ENCODE measurements at regions not wholly inside any gene's neighbourhood (a gene's known extent, or its start where the extent isn't known, plus 50 kb on each side); places are given as distances from the start of the nearest gene placed in this dataset.
"Not testable (repeated sequence)": the region's sequence is repeated elsewhere in the genome, so short reads cannot be mapped to it uniquely, and the experiment has no call there.

DNA sequence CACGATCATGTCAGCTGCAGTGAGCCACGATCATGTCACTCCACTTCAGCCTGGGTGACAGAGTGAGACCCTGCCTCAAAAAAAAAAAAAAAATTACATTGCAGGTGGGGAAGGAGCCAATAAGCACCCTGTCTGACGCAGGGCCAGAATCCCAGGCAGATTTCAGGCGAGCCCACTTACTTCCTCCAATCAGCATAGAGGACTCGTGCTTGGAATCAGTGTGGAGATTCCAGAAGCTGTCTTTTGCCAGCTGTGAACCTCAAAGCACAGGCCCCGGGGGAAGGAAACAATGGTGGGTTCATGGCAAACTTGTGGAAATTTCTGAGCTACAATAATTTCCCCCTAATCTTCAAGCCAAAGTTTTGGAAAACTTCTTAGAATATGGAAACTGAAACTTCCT is 178.2 kb upstream of the ZNF644 start:
- Histone ChIP-seq H3K27ac (no peak overlapping the region), H3K4me1 (no peaks in the 10 kb centered on the region), H3K4me3 (no peak overlapping the region), H3K27me3 (peaks cover 0 to 8% (median 0%) of the 10 kb centered on the region in 9 donors), H3K9me3 (no peaks in the 10 kb centered on the region), H3K36me3 (no peaks in the 10 kb centered on the region)
- 63 to 71% (median 69%) methylated on average over 6 of the region's 6 CpGs for WGBS, 4 donors
- ATAC-seq (no peak), DNase-seq (no peak)
- intact Hi-C loops (cut with DNase I): no loop called here
- TF ChIP-seq POLR2A (IDR thresholded peaks at IDR 0.05): no peak
- TF ChIP-seq, protein P1, sequence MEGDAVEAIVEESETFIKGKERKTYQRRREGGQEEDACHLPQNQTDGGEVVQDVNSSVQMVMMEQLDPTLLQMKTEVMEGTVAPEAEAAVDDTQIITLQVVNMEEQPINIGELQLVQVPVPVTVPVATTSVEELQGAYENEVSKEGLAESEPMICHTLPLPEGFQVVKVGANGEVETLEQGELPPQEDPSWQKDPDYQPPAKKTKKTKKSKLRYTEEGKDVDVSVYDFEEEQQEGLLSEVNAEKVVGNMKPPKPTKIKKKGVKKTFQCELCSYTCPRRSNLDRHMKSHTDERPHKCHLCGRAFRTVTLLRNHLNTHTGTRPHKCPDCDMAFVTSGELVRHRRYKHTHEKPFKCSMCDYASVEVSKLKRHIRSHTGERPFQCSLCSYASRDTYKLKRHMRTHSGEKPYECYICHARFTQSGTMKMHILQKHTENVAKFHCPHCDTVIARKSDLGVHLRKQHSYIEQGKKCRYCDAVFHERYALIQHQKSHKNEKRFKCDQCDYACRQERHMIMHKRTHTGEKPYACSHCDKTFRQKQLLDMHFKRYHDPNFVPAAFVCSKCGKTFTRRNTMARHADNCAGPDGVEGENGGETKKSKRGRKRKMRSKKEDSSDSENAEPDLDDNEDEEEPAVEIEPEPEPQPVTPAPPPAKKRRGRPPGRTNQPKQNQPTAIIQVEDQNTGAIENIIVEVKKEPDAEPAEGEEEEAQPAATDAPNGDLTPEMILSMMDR (IDR thresholded peaks at IDR 0.05): no peak

DNA sequence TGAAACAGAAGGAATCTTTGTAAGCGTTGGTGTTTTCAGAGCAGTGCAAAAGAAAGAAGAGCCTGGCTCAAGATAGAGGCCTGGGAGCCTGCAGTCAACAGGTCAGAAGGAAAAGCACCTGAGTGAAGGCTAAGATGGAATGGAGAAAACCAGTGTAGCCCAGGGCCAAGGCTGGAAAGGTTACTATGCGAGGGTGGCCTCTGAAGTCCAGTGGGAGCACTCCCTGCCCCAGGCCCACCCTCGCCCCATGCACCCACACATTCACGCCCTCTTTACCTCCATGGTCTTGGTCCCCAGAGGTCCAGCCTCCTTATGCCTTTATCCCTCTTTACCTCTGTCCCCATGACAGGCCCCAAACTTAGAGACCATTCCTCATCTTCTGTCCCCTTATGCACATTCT is 169.2 kb upstream of the ZNF644 start:
- H3K9me3 ChIP-seq: no peaks in the 10 kb centered on the region
- H3K36me3 ChIP-seq: no peaks in the 10 kb centered on the region
- 86 to 91% (median 89%) methylated on average over 4 of the region's 4 CpGs for WGBS, 4 donors
- H3K4me3 ChIP-seq: no peak overlapping the region
- TF ChIP-seq, protein P1 (IDR thresholded peaks at IDR 0.05): no peak
- no peak for TF ChIP-seq POLR2A (IDR thresholded peaks at IDR 0.05)
- ATAC-seq (no peak), DNase-seq (no peak)
- peaks cover 0 to 7% (median 0%) of the 10 kb centered on the region in 9 donors for H3K27me3 ChIP-seq
- H3K27ac ChIP-seq: no peak overlapping the region
- intact Hi-C loops (cut with DNase I): no loop called here
- H3K4me1 ChIP-seq: no peaks in the 10 kb centered on the region

DNA sequence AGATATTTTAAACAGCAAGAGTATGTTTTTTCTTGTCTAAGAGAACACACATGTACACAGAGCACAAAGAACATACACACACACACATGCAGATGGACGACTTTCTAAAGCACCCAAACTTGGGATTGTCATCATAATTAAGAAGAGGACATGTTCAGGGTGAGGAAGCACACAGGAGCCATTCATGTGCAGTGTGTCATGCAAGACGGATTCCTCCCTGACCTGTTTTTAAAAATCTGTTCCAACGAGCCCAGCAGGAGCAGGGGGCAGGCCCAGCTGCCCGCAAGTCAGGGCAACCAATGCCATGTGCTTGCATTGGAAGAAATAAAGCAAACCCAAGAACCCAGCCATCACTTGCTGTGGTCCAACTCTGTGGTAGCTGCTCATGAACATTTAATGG is 167.3 kb upstream of the ZNF644 start:
- H3K27me3 ChIP-seq: peaks cover 0 to 7% (median 0%) of the 10 kb centered on the region in 9 donors
- WGBS, 4 donors: 54 to 63% (median 57%) methylated on average over 4 of the region's 4 CpGs
- peaks cover 0 to 3% (median 0%) of the 10 kb centered on the region in 12 donors for H3K9me3 ChIP-seq
- TF ChIP-seq, protein P1 (IDR thresholded peaks at IDR 0.05): no peak
- no peak for TF ChIP-seq POLR2A (IDR thresholded peaks at IDR 0.05)
- H3K27ac ChIP-seq: no peak overlapping the region
- no peak for ATAC-seq
- H3K36me3 ChIP-seq: no peaks in the 10 kb centered on the region
- no peaks in the 10 kb centered on the region for H3K4me1 ChIP-seq
- no peak for DNase-seq
- no peak overlapping the region for H3K4me3 ChIP-seq
- intact Hi-C loops (cut with DNase I): no loop called here

DNA sequence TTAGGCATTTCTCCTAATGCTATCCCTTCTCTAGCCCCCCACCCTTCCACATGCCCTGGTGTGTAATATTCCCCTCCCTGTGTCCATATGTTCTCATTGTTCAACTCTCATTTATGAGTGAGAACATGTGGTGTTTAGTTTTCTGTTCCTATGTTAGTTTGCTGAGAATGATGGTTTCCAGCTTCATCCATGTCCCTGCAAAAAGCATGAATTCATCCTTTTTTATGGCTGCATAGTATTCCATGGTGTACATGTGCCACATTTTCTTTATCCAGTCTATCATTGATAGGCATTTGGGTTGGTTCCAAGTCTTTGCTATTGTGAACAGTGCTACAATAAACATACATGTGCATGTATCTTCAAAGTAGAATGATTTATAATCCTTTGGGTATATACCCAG is 161.0 kb upstream of the ZNF644 start:
- H3K4me1 ChIP-seq; H3K4me3 ChIP-seq; H3K9me3 ChIP-seq; DNase-seq; intact Hi-C loops (cut with DNase I); H3K36me3 ChIP-seq; ATAC-seq; H3K27ac ChIP-seq; H3K27me3 ChIP-seq: not testable (repeated sequence)

DNA sequence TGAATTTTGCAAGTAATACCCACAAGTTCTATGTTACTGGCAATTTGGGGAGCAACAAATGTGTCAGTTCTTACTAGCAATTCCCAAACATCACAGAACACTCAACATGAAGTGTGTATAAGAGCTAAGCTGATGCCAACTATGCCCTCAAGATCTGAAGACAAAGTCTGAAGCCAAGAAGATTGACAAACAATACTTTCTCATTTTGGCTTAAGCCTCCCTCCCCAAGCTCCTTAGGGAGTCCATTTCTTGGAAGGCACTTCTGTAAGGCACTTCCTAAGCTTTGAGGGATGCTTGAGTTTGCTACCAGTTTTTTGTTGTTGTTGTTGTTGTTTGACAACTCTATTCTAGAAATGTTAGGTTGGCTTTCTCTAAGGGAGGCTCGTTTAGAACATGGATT is 154.4 kb upstream of the ZNF644 start:
- DNase-seq (no peak), ATAC-seq (no peak)
- Histone ChIP-seq H3K27ac (no peak overlapping the region), H3K4me1 (peaks cover 0 to 12% (median 0%) of the 10 kb centered on the region in 12 donors), H3K9me3 (no peaks in the 10 kb centered on the region), H3K36me3 (no peaks in the 10 kb centered on the region), H3K4me3 (no peak overlapping the region), H3K27me3 (peaks cover 0 to 22% (median 0%) of the 10 kb centered on the region in 9 donors)
- intact Hi-C loops (cut with DNase I): no loop called here
- 50 to 69% (median 60%) methylated on average over 1 of the region's 1 CpG for WGBS, 4 donors
- TF ChIP-seq, protein P1 (IDR thresholded peaks at IDR 0.05): no peak
- no peak for TF ChIP-seq POLR2A (IDR thresholded peaks at IDR 0.05)
